ENCODE measurements at regions not wholly inside any gene's neighbourhood (a gene's known extent, or its start where the extent isn't known, plus 50 kb on each side); places are given as distances from the start of the nearest gene placed in this dataset.
A peak's percentile ranks its signal among the peaks of the same experiment; 100 is the strongest.
"Not testable (repeated sequence)": the region's sequence is repeated elsewhere in the genome, so short reads cannot be mapped to it uniquely, and the experiment has no call there.

DNA sequence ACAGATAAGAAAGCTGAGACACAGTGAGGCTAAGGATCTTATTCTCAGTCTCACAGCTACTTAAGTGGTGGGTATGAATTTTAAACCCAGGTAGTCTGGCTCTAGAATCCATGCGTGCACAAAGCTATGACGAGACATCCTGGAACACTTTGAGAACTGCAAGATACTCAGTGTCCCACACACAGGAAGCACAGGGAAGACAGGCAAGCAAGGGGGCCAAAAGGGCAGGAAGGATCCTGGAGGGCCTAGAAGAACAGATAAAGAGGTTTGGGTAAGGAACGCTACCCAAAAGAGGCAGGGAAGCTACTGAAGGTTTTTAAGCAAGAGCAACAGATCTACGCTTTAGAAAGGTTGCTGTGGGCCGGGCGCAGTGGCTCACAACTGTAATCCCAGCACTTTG lies 99.1 kb upstream of the HES1 start:
- H3K27ac ChIP-seq (ENCODE audit: poor library complexity, severe bottlenecking) = no peak overlapping the region
- ATAC-seq (ENCODE audit: low read depth) = no peak
- no peaks in the 10 kb centered on the region for H3K9me3 ChIP-seq (ENCODE audit: severe bottlenecking)
- TF ChIP-seq, protein P1, sequence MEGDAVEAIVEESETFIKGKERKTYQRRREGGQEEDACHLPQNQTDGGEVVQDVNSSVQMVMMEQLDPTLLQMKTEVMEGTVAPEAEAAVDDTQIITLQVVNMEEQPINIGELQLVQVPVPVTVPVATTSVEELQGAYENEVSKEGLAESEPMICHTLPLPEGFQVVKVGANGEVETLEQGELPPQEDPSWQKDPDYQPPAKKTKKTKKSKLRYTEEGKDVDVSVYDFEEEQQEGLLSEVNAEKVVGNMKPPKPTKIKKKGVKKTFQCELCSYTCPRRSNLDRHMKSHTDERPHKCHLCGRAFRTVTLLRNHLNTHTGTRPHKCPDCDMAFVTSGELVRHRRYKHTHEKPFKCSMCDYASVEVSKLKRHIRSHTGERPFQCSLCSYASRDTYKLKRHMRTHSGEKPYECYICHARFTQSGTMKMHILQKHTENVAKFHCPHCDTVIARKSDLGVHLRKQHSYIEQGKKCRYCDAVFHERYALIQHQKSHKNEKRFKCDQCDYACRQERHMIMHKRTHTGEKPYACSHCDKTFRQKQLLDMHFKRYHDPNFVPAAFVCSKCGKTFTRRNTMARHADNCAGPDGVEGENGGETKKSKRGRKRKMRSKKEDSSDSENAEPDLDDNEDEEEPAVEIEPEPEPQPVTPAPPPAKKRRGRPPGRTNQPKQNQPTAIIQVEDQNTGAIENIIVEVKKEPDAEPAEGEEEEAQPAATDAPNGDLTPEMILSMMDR (IDR thresholded peaks at IDR 0.05; ENCODE audit: poor library complexity, severe bottlenecking) = no peak
- H3K4me3 ChIP-seq (ENCODE audit: severe bottlenecking) = no peak overlapping the region
- no peaks in the 10 kb centered on the region for H3K27me3 ChIP-seq (ENCODE audit: insufficient read depth, poor library complexity, severe bottlenecking)
- no peak for DNase-seq (ENCODE audit: low spot score)
- no peaks in the 10 kb centered on the region for H3K4me1 ChIP-seq (ENCODE audit: insufficient read depth, poor library complexity, severe bottlenecking)
- H3K36me3 ChIP-seq (ENCODE audit: low read depth) = no peaks in the 10 kb centered on the region

DNA sequence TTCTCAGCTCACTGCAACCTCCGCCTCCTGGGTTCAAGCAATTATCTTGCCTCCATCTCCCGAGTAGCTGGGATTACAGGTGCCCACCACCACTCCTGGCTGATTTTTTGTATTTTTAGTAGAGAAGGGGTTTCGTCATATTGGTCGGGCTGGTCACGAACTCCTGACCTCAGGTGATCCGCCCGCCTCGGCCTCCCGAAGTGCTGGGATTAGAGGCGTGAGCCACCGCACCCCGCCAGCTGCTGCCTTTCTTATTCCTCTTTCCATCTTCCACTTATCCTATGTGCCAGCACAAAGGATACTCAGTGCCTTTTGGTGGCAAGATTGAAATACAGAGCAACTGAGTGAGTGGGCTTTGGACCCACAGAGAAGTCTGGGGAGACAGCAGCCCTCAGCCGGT lies 97.6 kb upstream of the HES1 start:
- not testable (repeated sequence) for DNase-seq (ENCODE audit: low spot score); H3K9me3 ChIP-seq (ENCODE audit: severe bottlenecking); H3K4me3 ChIP-seq (ENCODE audit: severe bottlenecking); H3K27me3 ChIP-seq (ENCODE audit: insufficient read depth, poor library complexity, severe bottlenecking); H3K36me3 ChIP-seq (ENCODE audit: low read depth); ATAC-seq (ENCODE audit: low read depth); H3K4me1 ChIP-seq (ENCODE audit: insufficient read depth, poor library complexity, severe bottlenecking); H3K27ac ChIP-seq (ENCODE audit: poor library complexity, severe bottlenecking)

DNA sequence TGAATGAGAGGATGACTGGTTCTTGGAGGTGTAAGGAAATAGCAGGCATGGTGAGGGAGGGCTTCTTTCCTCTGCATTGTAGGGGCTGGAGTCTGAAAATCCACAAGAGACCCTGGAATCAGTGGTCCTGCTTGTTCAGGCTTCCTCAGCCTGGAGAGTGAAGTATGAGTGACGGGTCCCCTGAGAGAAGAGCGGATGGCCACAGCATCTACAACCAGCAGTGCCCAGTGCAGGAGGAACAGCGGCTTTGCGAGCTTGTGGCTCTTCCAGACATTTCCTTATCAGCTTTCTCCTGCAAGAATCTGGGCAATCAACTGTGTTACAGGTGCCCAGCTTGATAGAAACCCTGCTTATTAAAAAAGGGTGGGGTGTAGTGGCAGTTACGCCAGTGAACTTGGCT lies 97.0 kb upstream of the HES1 start:
- no peak for ATAC-seq (ENCODE audit: low read depth)
- no peak overlapping the region for H3K27ac ChIP-seq (ENCODE audit: poor library complexity, severe bottlenecking)
- no peaks in the 10 kb centered on the region for H3K36me3 ChIP-seq (ENCODE audit: low read depth)
- no peaks in the 10 kb centered on the region for H3K27me3 ChIP-seq (ENCODE audit: insufficient read depth, poor library complexity, severe bottlenecking)
- TF ChIP-seq, protein P1 (IDR thresholded peaks at IDR 0.05; ENCODE audit: poor library complexity, severe bottlenecking) = no peak
- peaks cover 12% of the 10 kb centered on the region for H3K4me1 ChIP-seq (ENCODE audit: insufficient read depth, poor library complexity, severe bottlenecking)
- no peaks in the 10 kb centered on the region for H3K9me3 ChIP-seq (ENCODE audit: severe bottlenecking)
- DNase-seq (ENCODE audit: low spot score) = no peak
- H3K4me3 ChIP-seq (ENCODE audit: severe bottlenecking) = no peak overlapping the region

DNA sequence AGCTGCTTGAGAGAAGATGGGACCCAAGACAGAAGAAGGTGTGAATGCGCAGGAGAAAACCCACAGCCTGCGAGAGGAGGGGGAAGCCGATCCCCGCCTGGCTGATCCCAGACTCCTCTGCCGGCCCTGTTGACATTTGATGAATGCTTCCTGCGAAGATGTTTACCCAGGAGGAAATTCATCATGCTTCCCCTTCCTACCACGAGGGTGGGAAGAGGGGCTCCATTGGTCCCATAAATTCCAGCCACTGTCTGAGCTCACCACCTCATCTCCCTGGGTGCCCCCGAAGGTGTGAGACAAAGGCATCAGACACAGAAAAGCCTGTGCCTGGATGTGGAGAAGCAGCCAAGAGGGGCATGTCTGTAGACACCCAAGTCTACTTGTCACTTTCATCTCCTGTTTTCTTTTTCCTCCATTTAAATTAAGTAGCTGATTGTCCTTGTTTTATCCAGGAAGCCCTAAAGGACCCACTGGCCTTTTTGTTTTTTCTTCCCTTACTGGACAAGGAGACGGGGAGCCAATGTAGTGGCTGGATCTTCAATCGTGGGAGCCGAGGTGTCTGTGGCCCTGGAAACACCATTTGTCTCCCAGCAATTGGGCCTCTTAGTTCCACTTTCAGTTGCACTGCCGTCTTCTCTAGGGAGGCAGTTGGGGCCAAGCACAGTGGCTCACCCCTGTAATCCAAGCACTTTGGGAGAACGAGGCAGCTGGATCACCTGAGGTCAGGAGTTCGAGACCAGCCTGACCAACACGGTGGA lies 95.3 kb upstream of the HES1 start:
- no peaks in the 10 kb centered on the region for H3K27me3 ChIP-seq (ENCODE audit: insufficient read depth, poor library complexity, severe bottlenecking)
- DNase-seq (ENCODE audit: low spot score) = no peak
- no peak overlapping the region for H3K4me3 ChIP-seq (ENCODE audit: severe bottlenecking)
- no peaks in the 10 kb centered on the region for H3K9me3 ChIP-seq (ENCODE audit: severe bottlenecking)
- H3K36me3 ChIP-seq (ENCODE audit: low read depth) = no peaks in the 10 kb centered on the region
- peaks cover 12% of the 10 kb centered on the region for H3K4me1 ChIP-seq (ENCODE audit: insufficient read depth, poor library complexity, severe bottlenecking)
- no peak overlapping the region for H3K27ac ChIP-seq (ENCODE audit: poor library complexity, severe bottlenecking)
- ATAC-seq (ENCODE audit: low read depth) = no peak
- TF ChIP-seq, protein P1 (IDR thresholded peaks at IDR 0.05; ENCODE audit: poor library complexity, severe bottlenecking) = no peak

DNA sequence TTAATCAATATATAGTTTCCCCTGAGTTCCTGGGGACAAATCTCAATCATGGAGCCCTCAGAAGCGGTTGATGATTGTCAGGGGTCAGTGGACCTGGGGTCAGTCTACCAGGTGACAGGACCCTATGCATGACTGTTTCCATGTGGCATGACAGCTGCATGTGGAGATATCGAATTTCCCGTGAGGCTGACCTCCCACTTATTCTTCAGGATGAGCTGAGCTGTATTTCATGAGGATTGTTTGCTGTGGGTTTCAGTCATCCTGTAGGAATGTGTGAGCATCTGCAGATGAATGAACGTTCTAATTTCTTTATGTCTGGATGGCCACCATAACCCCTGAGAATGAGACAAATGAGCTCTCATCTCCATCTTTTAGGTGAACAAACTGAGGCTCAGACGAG lies 93.0 kb upstream of the HES1 start:
- Histone ChIP-seq H3K9me3 (ENCODE audit: severe bottlenecking) (no peaks in the 10 kb centered on the region), H3K36me3 (ENCODE audit: low read depth) (no peaks in the 10 kb centered on the region), H3K27ac (ENCODE audit: poor library complexity, severe bottlenecking) (peak overlapping the region; percentile 36), H3K27me3 (ENCODE audit: insufficient read depth, poor library complexity, severe bottlenecking) (no peaks in the 10 kb centered on the region), H3K4me1 (ENCODE audit: insufficient read depth, poor library complexity, severe bottlenecking) (peaks cover 12% of the 10 kb centered on the region), H3K4me3 (ENCODE audit: severe bottlenecking) (no peak overlapping the region)
- ATAC-seq (ENCODE audit: low read depth) (peak; percentile 88), DNase-seq (ENCODE audit: low spot score) (no peak)
- TF ChIP-seq, protein P1 (IDR thresholded peaks at IDR 0.05; ENCODE audit: poor library complexity, severe bottlenecking) = no peak

Data from RWPE2 (cell line).